ENCODE measurements at regions not wholly inside any gene's neighbourhood (a gene's known extent, or its start where the extent isn't known, plus 50 kb on each side); places are given as distances from the start of the nearest gene placed in this dataset.

GRCh38 chr5:174313615-174314014, 268.1 kb downstream of the NSG2 start:
- H3K4me3 Mint-ChIP-seq (ENCODE audit: low read depth) = no peak overlapping the region
- H3K27me3 Mint-ChIP-seq (ENCODE audit: low read depth) = peaks cover 15% of the 10 kb centered on the region
- H3K27ac Mint-ChIP-seq = no peak overlapping the region
- intact Hi-C loops (cut with micrococcal nuclease) = loop anchor here (5.0 kb wide), 1 partner anchor 696 kb away; the partner anchor contains the start of gene BOD1
- DNase-seq (ENCODE audit: low spot score) = no peak
- H3K36me3 Mint-ChIP-seq (ENCODE audit: low read depth) = no peaks in the 10 kb centered on the region
- H3K9me3 Mint-ChIP-seq = no peaks in the 10 kb centered on the region
- H3K4me1 Mint-ChIP-seq (ENCODE audit: low read depth) = peaks cover 2% of the 10 kb centered on the region

DNA sequence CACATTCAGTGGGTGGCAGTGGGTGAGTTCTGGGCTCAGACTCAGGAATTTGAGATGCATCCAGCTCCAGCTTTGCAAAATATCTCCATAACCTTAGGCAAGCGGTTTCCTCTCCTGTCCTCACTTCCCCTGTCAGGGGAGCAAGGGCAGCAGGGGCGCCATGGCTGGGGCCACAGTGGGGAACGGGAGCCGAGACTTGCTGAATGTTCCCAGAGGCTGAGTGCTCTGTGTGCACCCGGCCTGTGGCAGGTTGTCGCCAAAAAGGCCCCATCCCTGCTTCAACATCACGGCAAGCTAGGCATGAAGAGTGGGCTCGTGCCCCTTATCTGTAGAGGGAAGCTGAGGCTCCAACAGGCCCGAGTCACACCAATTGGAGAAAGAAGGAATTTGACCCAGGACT, 268.8 kb downstream of the NSG2 start:
- DNase-seq (ENCODE audit: low spot score) = no peak
- intact Hi-C loops (cut with micrococcal nuclease) = loop anchor here (5.0 kb wide), 1 partner anchor 697 kb away; the partner anchor contains the start of gene BOD1
- Mint-ChIP-seq H3K36me3 (ENCODE audit: low read depth) (no peaks in the 10 kb centered on the region), H3K27me3 (ENCODE audit: low read depth) (peaks cover 15% of the 10 kb centered on the region), H3K4me3 (ENCODE audit: low read depth) (no peak overlapping the region), H3K4me1 (ENCODE audit: low read depth) (peaks cover 2% of the 10 kb centered on the region), H3K9me3 (no peaks in the 10 kb centered on the region), H3K27ac (no peak overlapping the region)

GRCh38 chr5:174315471-174315870, 270.0 kb downstream of the NSG2 start:
- H3K27ac Mint-ChIP-seq = no peak overlapping the region
- no peak overlapping the region for H3K4me3 Mint-ChIP-seq (ENCODE audit: low read depth)
- no peaks in the 10 kb centered on the region for H3K36me3 Mint-ChIP-seq (ENCODE audit: low read depth)
- DNase-seq (ENCODE audit: low spot score) = no peak
- H3K9me3 Mint-ChIP-seq = no peaks in the 10 kb centered on the region
- H3K4me1 Mint-ChIP-seq (ENCODE audit: low read depth) = peaks cover 2% of the 10 kb centered on the region
- H3K27me3 Mint-ChIP-seq (ENCODE audit: low read depth) = peaks cover 13% of the 10 kb centered on the region
- intact Hi-C loops (cut with micrococcal nuclease) = no loop called here

DNA sequence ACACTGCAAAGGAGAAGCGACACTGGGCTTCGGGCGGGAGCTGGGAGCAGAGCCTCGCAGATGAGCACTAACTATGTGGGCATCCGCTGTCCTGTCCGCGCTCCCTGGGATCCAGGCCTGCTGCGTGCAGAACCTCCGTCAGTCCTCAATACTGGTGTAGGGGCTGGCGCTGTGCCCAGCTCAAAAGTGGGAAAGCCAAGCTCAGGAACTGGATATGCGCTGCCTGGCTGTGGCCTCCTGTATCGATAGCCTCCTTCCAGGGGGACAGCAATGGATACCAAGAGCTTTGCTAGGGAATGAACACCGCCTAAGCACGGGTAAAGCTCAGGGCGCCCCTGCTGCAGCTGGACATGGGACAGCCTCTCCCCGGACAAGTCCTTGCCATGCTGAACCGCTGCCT, 270.4 kb downstream of the NSG2 start:
- Mint-ChIP-seq H3K4me3 (ENCODE audit: low read depth) (no peak overlapping the region), H3K36me3 (ENCODE audit: low read depth) (no peaks in the 10 kb centered on the region)
- intact Hi-C loops (cut with micrococcal nuclease) = no loop called here

GRCh38 chr5:174316326-174316725, 270.8 kb downstream of the NSG2 start:
- Mint-ChIP-seq H3K4me1 (ENCODE audit: low read depth) (no peaks in the 10 kb centered on the region), H3K36me3 (ENCODE audit: low read depth) (no peaks in the 10 kb centered on the region), H3K4me3 (ENCODE audit: low read depth) (no peak overlapping the region), H3K9me3 (no peaks in the 10 kb centered on the region), H3K27me3 (ENCODE audit: low read depth) (peaks cover 6% of the 10 kb centered on the region), H3K27ac (no peak overlapping the region)
- DNase-seq (ENCODE audit: low spot score) = no peak
- intact Hi-C loops (cut with micrococcal nuclease) = no loop called here

More for the DNA sequence above, 270.4 kb downstream of the NSG2 start:
- no peak for DNase-seq (ENCODE audit: low spot score)
- Mint-ChIP-seq H3K27me3 (ENCODE audit: low read depth) (peaks cover 9% of the 10 kb centered on the region), H3K27ac (no peak overlapping the region), H3K4me1 (ENCODE audit: low read depth) (no peaks in the 10 kb centered on the region), H3K9me3 (no peaks in the 10 kb centered on the region)

DNA sequence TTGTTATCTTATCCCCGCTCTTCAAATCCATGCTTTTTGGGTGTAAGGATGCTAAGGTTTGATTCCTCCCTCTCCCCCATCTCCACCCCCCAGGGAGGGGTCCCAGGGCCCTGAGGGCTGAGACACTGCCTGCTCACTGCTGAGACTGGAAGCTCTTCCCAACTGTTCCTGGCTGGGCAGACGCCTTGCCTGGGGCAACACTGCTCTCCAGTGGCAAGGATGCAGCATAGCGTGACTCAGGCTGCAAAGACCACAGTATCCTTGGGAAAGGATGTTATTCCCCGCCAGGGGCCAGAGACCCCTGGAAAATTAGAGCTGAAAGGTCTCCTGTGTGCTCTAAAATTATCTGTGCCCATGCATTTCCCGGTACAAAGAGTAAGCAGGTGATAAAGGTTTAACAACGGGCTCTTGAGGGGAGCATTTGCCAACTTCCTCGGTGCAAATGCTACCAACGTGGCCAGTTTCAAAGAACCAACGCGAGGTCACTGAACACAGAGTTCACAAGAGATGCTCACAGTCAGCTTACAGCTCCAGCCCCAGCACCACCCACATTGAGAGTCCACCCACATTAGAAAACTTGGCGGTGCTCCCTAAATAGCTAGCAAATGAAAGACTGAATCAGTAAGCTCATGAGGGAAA, 271.9 kb downstream of the NSG2 start:
- no peak for DNase-seq (ENCODE audit: low spot score)
- Mint-ChIP-seq H3K36me3 (ENCODE audit: low read depth) (no peaks in the 10 kb centered on the region), H3K4me3 (ENCODE audit: low read depth) (no peak overlapping the region), H3K9me3 (no peaks in the 10 kb centered on the region), H3K27me3 (ENCODE audit: low read depth) (peaks cover 6% of the 10 kb centered on the region), H3K27ac (no peak overlapping the region), H3K4me1 (ENCODE audit: low read depth) (no peaks in the 10 kb centered on the region)
- intact Hi-C loops (cut with micrococcal nuclease) = no loop called here

GRCh38 chr5:174318578-174318977, 273.1 kb downstream of the NSG2 start:
- no peaks in the 10 kb centered on the region for H3K4me1 Mint-ChIP-seq (ENCODE audit: low read depth)
- DNase-seq (ENCODE audit: low spot score) = no peak
- no peak overlapping the region for H3K27ac Mint-ChIP-seq
- H3K36me3 Mint-ChIP-seq (ENCODE audit: low read depth) = no peaks in the 10 kb centered on the region
- peaks cover 6% of the 10 kb centered on the region for H3K27me3 Mint-ChIP-seq (ENCODE audit: low read depth)
- no peaks in the 10 kb centered on the region for H3K9me3 Mint-ChIP-seq
- intact Hi-C loops (cut with micrococcal nuclease) = no loop called here
- no peak overlapping the region for H3K4me3 Mint-ChIP-seq (ENCODE audit: low read depth)

DNA sequence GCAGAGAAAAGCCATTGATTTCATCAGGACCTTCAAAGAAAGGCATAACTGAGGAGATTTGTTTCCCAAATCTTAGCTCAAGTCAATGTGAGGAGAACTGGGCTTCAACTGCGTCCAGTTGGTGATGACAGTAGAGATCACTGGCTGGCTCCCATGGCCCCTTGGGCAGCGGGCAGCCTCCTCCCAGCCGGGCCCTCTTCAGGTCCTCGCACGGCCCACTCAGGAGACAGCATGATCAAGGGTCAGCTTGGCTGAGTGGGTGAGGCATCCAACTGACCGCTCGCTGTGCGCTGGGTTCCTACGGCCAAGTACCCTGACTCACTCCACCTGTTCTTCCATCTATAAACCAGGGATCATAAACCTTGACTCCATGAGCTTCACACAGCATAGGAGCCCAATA, 274.0 kb downstream of the NSG2 start:
- Mint-ChIP-seq H3K9me3 (no peaks in the 10 kb centered on the region), H3K4me3 (ENCODE audit: low read depth) (no peak overlapping the region), H3K27ac (no peak overlapping the region), H3K36me3 (ENCODE audit: low read depth) (no peaks in the 10 kb centered on the region), H3K4me1 (ENCODE audit: low read depth) (no peaks in the 10 kb centered on the region), H3K27me3 (ENCODE audit: low read depth) (peaks cover 6% of the 10 kb centered on the region)
- intact Hi-C loops (cut with micrococcal nuclease) = no loop called here
- DNase-seq (ENCODE audit: low spot score) = no peak

DNA sequence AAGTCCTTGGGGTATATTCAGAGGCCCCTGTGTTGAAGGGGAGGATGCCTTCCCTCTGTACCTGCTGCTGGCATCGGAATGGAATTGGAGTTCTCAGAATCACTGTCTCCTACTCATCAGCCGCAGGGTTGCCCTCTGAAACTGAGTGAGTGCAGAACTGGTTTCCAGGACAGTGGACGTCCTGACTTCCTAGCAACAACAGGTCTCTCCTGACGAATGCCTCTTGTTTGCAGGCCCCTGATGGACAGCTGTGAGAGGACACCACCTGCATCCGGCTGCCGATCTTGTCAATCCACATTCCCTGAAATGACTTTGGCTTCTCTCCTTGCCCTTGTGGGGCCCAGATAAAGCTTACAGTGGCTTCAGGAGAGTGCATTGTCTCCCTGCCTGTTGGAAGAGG, 274.5 kb downstream of the NSG2 start:
- Mint-ChIP-seq H3K4me1 (ENCODE audit: low read depth) (no peaks in the 10 kb centered on the region), H3K27me3 (ENCODE audit: low read depth) (peaks cover 6% of the 10 kb centered on the region), H3K9me3 (no peaks in the 10 kb centered on the region), H3K36me3 (ENCODE audit: low read depth) (no peaks in the 10 kb centered on the region), H3K4me3 (ENCODE audit: low read depth) (no peak overlapping the region), H3K27ac (no peak overlapping the region)
- no peak for DNase-seq (ENCODE audit: low spot score)
- intact Hi-C loops (cut with micrococcal nuclease) = no loop called here

GRCh38 chr5:174323878-174324281, 278.4 kb downstream of the NSG2 start:
- intact Hi-C loops (cut with micrococcal nuclease) = no loop called here
- no peak for DNase-seq (ENCODE audit: low spot score)
- no peaks in the 10 kb centered on the region for H3K36me3 Mint-ChIP-seq (ENCODE audit: low read depth)

DNA sequence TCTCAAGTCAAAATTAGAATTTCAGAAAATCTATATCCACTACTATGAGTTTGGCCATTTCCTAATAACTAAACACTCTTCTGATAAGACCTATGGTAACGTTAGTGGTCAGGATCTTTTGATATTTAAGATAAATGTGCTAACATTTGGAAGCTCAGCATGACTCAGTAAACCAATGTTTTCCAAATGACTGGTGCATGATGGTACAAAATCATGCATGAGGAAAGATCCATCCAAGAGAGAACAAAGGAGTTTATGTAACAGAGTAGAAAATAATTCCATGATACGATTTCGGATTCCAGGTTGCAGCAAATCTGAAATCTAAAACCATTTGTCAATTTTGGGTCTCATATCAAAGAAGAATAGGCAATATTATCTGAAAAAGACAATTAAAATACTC, 279.2 kb downstream of the NSG2 start:
- DNase-seq (ENCODE audit: low spot score) = no peak
- no peaks in the 10 kb centered on the region for H3K36me3 Mint-ChIP-seq (ENCODE audit: low read depth)
- no peak overlapping the region for H3K4me3 Mint-ChIP-seq (ENCODE audit: low read depth)
- H3K4me1 Mint-ChIP-seq (ENCODE audit: low read depth) = peaks cover 1% of the 10 kb centered on the region
- no peak overlapping the region for H3K27ac Mint-ChIP-seq
- no peaks in the 10 kb centered on the region for H3K9me3 Mint-ChIP-seq
- peaks cover 4% of the 10 kb centered on the region for H3K27me3 Mint-ChIP-seq (ENCODE audit: low read depth)
- intact Hi-C loops (cut with micrococcal nuclease) = no loop called here

More at GRCh38 chr5:174323878-174324281, 278.4 kb downstream of the NSG2 start:
- no peak overlapping the region for H3K27ac Mint-ChIP-seq
- no peak overlapping the region for H3K4me3 Mint-ChIP-seq (ENCODE audit: low read depth)
- no peaks in the 10 kb centered on the region for H3K9me3 Mint-ChIP-seq
- H3K4me1 Mint-ChIP-seq (ENCODE audit: low read depth) = peaks cover 1% of the 10 kb centered on the region
- H3K27me3 Mint-ChIP-seq (ENCODE audit: low read depth) = peaks cover 4% of the 10 kb centered on the region

DNA sequence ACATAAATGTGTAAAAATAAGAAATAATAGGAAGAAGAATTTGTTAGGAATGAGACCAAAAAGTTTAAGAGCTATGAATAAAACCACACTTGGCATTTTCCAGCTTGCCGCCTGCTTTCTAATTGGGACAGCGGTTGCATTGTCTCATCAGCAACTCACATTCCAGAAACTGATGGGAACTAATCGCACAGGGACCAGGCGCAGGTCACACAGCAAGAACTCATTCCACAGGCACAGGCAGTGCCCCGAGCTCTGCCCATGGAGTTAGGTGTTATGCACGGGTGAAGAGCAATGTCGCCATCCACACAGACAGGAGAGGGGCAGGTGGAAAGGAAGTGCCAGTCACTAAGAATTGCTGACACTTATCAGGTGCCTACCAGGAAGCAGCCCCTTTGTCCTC, 279.9 kb downstream of the NSG2 start:
- no peaks in the 10 kb centered on the region for H3K36me3 Mint-ChIP-seq (ENCODE audit: low read depth)
- intact Hi-C loops (cut with micrococcal nuclease) = no loop called here

GRCh38 chr5:174325961-174326360, 280.5 kb downstream of the NSG2 start:
- no peaks in the 10 kb centered on the region for H3K9me3 Mint-ChIP-seq
- H3K27ac Mint-ChIP-seq = no peak overlapping the region
- H3K4me1 Mint-ChIP-seq (ENCODE audit: low read depth) = peaks cover 1% of the 10 kb centered on the region
- peaks cover 4% of the 10 kb centered on the region for H3K27me3 Mint-ChIP-seq (ENCODE audit: low read depth)
- intact Hi-C loops (cut with micrococcal nuclease) = no loop called here
- DNase-seq (ENCODE audit: low spot score) = no peak
- no peaks in the 10 kb centered on the region for H3K36me3 Mint-ChIP-seq (ENCODE audit: low read depth)
- no peak overlapping the region for H3K4me3 Mint-ChIP-seq (ENCODE audit: low read depth)

More for the DNA sequence above, 279.9 kb downstream of the NSG2 start:
- Mint-ChIP-seq H3K27me3 (ENCODE audit: low read depth) (peaks cover 4% of the 10 kb centered on the region), H3K4me3 (ENCODE audit: low read depth) (no peak overlapping the region), H3K9me3 (no peaks in the 10 kb centered on the region), H3K27ac (no peak overlapping the region), H3K4me1 (ENCODE audit: low read depth) (peaks cover 1% of the 10 kb centered on the region)
- no peak for DNase-seq (ENCODE audit: low spot score)

DNA sequence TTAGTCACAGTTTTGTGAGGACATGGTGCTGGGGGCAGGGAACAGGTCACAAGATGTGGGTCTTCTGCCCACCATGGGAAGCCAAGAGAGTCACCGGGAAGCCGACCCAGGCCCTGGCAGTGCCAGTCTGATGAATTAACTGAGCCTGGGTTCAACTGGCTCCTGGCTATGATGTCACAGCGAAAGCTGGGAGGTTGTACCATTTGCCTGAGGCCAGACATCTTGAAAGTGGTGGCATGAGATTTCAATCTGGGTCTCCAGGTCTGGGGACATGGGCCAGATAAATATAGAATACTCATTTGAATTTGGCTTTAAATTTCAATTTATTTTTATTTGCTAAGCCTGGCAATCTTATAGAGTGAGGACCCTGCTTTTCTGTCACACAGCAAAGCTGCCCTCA, 280.9 kb downstream of the NSG2 start:
- intact Hi-C loops (cut with micrococcal nuclease) = no loop called here
- Mint-ChIP-seq H3K27me3 (ENCODE audit: low read depth) (peaks cover 4% of the 10 kb centered on the region), H3K27ac (no peak overlapping the region), H3K9me3 (no peaks in the 10 kb centered on the region), H3K4me3 (ENCODE audit: low read depth) (no peak overlapping the region), H3K36me3 (ENCODE audit: low read depth) (no peaks in the 10 kb centered on the region), H3K4me1 (ENCODE audit: low read depth) (peaks cover 1% of the 10 kb centered on the region)
- DNase-seq (ENCODE audit: low spot score) = no peak
